ENCODE measurements at regions not wholly inside any gene's neighbourhood (a gene's known extent, or its start where the extent isn't known, plus 50 kb on each side); places are given as distances from the start of the nearest gene placed in this dataset.

DNA sequence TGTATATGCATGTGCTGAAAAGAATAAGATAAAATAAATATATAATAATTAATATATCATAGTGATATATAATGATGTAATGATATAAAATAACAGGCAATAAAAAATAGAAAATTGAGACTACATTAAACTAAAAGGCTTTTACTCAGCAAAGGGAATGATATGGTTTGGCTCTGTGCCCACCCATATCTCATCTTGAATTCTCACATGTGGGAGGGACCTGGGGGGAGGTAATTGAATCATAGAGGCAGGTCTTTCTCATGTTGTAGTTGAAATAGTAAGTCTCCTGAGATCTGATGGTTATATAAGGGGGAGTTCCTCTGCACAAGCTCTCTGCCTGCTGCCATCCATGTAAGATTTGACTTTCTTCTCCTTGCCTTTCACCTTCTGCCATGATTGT lies 1550.9 kb upstream of the CDH6 start:
- TF ChIP-seq, protein P1, sequence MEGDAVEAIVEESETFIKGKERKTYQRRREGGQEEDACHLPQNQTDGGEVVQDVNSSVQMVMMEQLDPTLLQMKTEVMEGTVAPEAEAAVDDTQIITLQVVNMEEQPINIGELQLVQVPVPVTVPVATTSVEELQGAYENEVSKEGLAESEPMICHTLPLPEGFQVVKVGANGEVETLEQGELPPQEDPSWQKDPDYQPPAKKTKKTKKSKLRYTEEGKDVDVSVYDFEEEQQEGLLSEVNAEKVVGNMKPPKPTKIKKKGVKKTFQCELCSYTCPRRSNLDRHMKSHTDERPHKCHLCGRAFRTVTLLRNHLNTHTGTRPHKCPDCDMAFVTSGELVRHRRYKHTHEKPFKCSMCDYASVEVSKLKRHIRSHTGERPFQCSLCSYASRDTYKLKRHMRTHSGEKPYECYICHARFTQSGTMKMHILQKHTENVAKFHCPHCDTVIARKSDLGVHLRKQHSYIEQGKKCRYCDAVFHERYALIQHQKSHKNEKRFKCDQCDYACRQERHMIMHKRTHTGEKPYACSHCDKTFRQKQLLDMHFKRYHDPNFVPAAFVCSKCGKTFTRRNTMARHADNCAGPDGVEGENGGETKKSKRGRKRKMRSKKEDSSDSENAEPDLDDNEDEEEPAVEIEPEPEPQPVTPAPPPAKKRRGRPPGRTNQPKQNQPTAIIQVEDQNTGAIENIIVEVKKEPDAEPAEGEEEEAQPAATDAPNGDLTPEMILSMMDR (IDR thresholded peaks at IDR 0.05) = no peak
- TF ChIP-seq POLR2A (IDR thresholded peaks at IDR 0.05; ENCODE audit: low read depth) (no peak), POLR2AphosphoS5 (IDR thresholded peaks at IDR 0.05) (no peak)
